Effector memory CD4-positive, alpha-beta T cell (primary cell): ENCODE measurements at regions not wholly inside any gene's neighbourhood (a gene's known extent, or its start where the extent isn't known, plus 50 kb on each side); places are given as distances from the start of the nearest gene placed in this dataset.

Experiments
- DNase-seq, 3 donors: peaks; one replicate each; pipeline ENCODE4 v3.0.0-alpha.2; 2020
- H3K27ac ChIP-seq: 2 replicates; pipeline ENCODE4 v1.7.0; 2013; ENCODE audit warnings: mild to moderate bottlenecking, low read length, moderate library complexity; ENCODE audit not compliant: insufficient read depth, poor library complexity, severe bottlenecking
- H3K27me3 ChIP-seq: replicated peaks from 2 replicates; pipeline ENCODE4 v1.7.0; 2013; ENCODE audit warnings: mild to moderate bottlenecking, low read length; ENCODE audit not compliant: insufficient read depth, control insufficient read depth, poor library complexity, severe bottlenecking
- H3K36me3 ChIP-seq: 2 replicates; pipeline ENCODE4 v1.7.0; 2013; ENCODE audit warnings: mild to moderate bottlenecking, low read length, moderate library complexity; ENCODE audit not compliant: control insufficient read depth, insufficient read depth
- H3K4me1 ChIP-seq: 2 replicates; pipeline ENCODE4 v1.7.0; 2013; ENCODE audit warnings: low read length, mild to moderate bottlenecking; ENCODE audit not compliant: control insufficient read depth, insufficient read depth, poor library complexity, severe bottlenecking
- H3K4me3 ChIP-seq: 2 replicates; pipeline ENCODE4 v1.7.0; 2013; ENCODE audit warnings: low read length, low read depth, mild to moderate bottlenecking; ENCODE audit not compliant: insufficient read depth, poor library complexity, severe bottlenecking
- H3K9me3 ChIP-seq: 2 replicates; pipeline ENCODE4 v1.7.0; 2013; ENCODE audit warnings: mild to moderate bottlenecking, low read length, moderate library complexity; ENCODE audit not compliant: control insufficient read depth

DNA sequence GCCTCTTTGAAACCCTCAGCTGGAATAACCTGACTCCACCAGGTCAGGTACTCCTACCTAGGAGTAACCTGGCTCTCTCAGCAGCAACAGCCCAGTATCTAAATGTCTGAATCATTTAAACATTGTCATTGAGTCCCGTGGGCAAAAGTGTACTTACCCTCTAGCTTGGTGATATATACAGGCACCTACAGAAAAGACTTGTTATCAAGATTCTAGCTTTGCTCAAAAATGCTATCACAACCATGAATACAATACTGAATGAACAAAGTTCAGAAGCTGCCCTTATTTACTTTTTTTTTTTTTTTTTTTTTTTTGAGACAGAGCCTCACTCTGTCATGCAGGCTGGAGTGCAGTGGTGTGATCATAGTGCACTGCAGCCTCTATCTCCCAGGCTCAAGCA lies 268.2 kb downstream of the ZNF608 start:
- Histone ChIP-seq H3K27me3 (no peaks in the 10 kb centered on the region), H3K4me1 (no peaks in the 10 kb centered on the region), H3K27ac (no peak overlapping the region), H3K36me3 (no peaks in the 10 kb centered on the region), H3K9me3 (no peaks in the 10 kb centered on the region), H3K4me3 (no peak overlapping the region)
- no peak for DNase-seq

DNA sequence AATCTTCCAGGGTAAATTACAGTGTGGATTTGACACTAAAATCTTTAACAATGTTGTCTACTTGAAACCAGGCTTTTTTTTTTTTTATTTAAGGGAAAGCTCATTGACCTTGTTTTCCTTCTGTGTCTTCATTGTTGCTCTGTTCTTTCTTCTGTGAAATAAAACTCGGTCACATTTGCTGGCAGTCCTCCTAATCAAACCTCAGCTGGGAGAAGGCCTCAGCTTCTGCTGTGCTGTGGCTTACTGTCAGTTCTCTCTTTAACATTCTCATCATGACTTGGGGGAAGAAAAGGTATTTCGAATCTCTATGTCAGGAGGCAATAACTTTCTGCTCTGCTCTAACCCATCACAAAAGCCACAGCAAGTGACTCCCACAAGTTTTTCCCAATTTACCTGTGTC lies 268.9 kb downstream of the ZNF608 start:
- Histone ChIP-seq H3K27ac (no peak overlapping the region), H3K36me3 (no peaks in the 10 kb centered on the region), H3K9me3 (no peaks in the 10 kb centered on the region), H3K4me3 (no peak overlapping the region), H3K27me3 (no peaks in the 10 kb centered on the region), H3K4me1 (no peaks in the 10 kb centered on the region)
- no peak for DNase-seq

- H3K27ac ChIP-seq = no peak overlapping the region
- no peak overlapping the region for H3K4me3 ChIP-seq
- H3K27me3 ChIP-seq = no peaks in the 10 kb centered on the region
- H3K4me1 ChIP-seq = no peaks in the 10 kb centered on the region
- H3K9me3 ChIP-seq = no peaks in the 10 kb centered on the region
- H3K36me3 ChIP-seq = no peaks in the 10 kb centered on the region
- DNase-seq = no peak
Observed at GRCh38 chr5:124477062-124477461, 269.4 kb downstream of the ZNF608 start.

DNA sequence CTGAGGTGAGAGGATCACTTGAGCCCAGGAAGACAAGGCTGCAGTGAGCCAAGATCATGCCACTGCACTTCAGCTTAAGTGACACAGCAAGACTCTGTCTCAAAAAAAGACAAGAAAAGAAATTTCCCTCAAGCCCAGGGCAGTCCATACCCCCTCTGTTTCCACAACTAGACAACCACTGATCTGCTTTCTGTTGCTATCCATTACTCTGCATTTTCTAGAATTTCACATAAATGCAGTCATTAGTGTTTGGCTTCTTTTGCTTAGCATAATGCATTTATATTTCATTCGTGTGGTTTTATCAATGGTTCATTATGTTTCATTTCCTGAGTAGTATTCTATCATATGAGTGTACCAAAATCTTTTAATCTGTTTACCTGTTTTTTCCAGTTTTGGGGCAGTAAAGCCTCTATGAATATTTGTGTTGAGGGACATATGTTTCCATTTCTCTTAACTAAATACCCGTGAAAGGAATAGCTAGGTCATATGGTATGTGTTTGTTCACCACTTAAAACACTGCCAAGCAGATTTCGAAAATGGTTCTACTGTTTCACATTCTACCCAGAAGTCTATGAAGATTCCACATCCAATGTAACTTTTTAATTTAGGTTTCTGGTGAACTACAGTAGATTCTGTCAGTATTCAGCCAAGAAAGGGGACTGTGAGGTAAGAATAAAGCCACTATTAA lies 271.8 kb downstream of the ZNF608 start:
- Histone ChIP-seq H3K4me1 (no peaks in the 10 kb centered on the region), H3K27ac (no peak overlapping the region), H3K9me3 (no peaks in the 10 kb centered on the region), H3K4me3 (no peak overlapping the region), H3K27me3 (no peaks in the 10 kb centered on the region), H3K36me3 (no peaks in the 10 kb centered on the region)
- DNase-seq = no peak

DNA sequence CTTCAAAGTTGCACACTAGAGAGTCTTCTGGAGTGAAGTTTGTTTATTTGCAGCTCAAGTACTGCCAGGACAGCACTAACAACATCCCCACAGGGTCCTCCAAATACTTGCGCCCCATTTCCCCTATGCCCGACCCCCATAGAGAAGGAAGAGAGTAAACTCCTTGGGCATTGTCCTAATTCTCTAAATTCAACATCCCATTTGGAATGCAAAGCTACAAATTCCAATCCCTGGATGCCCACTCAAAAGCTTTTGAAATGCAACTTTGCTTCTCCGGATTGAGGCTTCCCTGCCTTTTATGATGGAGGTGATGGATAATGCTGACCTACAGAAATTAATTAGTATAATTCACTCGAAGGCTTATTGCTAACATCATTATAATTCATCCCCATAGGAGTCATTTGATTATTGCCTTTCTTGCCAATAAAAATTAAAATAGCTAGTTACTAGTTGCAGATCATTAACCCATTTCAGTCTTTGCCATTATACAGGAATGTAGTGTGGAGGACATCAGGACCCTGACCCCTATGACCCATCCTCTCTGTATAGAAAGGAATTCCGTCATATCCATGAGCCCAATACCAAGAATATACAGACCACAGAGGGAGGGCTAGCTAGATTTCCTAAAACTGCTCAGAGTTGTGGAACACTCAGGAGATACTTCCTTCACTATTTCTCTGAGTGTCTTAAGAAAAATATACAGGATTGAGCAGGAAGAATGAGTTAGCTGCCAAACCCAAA lies 277.6 kb downstream of the ZNF608 start:
- Histone ChIP-seq H3K27ac (no peak overlapping the region), H3K4me3 (no peak overlapping the region), H3K27me3 (no peaks in the 10 kb centered on the region), H3K36me3 (no peaks in the 10 kb centered on the region), H3K4me1 (no peaks in the 10 kb centered on the region), H3K9me3 (no peaks in the 10 kb centered on the region)
- DNase-seq = no peak

- Histone ChIP-seq H3K27ac (no peak overlapping the region), H3K4me3 (no peak overlapping the region), H3K36me3 (no peaks in the 10 kb centered on the region), H3K4me1 (no peaks in the 10 kb centered on the region), H3K9me3 (no peaks in the 10 kb centered on the region), H3K27me3 (no peaks in the 10 kb centered on the region)
- no peak for DNase-seq
Observed at GRCh38 chr5:124467745-124468144, 278.7 kb downstream of the ZNF608 start.

DNA sequence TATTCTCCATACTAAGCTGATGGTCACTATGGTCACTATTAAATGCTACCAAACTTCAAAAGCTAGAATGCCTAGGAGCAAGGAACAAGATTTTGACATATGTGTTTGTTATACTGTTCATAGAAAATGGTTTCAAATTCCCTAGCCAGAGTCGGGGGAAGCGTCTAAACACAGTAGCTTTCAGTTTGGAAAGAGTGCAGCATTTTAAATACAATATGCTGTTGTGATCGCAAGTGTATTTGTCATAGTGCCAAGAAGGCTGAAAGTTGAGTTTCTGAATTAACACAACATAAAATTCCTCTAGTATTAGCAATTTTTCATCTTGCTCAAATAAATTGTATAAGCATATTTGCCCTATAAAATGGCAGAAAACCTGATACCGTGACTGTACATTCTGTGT lies 280.4 kb downstream of the ZNF608 start:
- no peak for DNase-seq
- Histone ChIP-seq H3K4me1 (no peaks in the 10 kb centered on the region), H3K4me3 (no peak overlapping the region), H3K36me3 (no peaks in the 10 kb centered on the region), H3K27ac (no peak overlapping the region), H3K9me3 (no peaks in the 10 kb centered on the region), H3K27me3 (no peaks in the 10 kb centered on the region)

GRCh38 chr5:124463851-124464250 lies 282.6 kb downstream of the ZNF608 start:
- H3K4me3 ChIP-seq = no peak overlapping the region
- H3K36me3 ChIP-seq = no peaks in the 10 kb centered on the region
- no peak for DNase-seq
- H3K9me3 ChIP-seq = no peaks in the 10 kb centered on the region
- no peak overlapping the region for H3K27ac ChIP-seq
- H3K4me1 ChIP-seq = no peaks in the 10 kb centered on the region
- H3K27me3 ChIP-seq = no peaks in the 10 kb centered on the region

DNA sequence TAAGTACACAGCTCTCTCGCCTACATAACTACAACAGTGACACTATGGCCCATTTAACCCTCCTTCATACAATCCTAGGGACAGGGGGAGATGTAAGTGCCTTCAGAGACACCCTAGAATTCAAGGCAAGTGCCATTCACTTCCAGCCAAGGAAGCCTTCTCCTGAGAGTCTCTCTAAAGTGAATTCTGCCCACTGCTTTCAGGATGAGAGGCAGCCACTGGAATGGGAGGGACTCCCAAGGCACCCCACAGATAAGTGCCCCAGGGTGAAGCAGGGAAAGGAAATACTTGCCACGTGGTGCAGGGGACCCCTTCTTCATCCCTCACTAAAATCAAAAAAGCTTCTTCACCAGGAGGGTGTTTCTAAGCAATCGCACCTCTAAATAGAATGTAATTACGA lies 283.7 kb downstream of the ZNF608 start:
- no peak overlapping the region for H3K27ac ChIP-seq
- no peaks in the 10 kb centered on the region for H3K36me3 ChIP-seq
- H3K4me1 ChIP-seq = no peaks in the 10 kb centered on the region
- no peaks in the 10 kb centered on the region for H3K27me3 ChIP-seq
- DNase-seq = no peak
- no peak overlapping the region for H3K4me3 ChIP-seq
- H3K9me3 ChIP-seq = no peaks in the 10 kb centered on the region

- H3K36me3 ChIP-seq = no peaks in the 10 kb centered on the region
- H3K27me3 ChIP-seq = no peaks in the 10 kb centered on the region
- H3K4me1 ChIP-seq = no peaks in the 10 kb centered on the region
- DNase-seq = no peak
- no peak overlapping the region for H3K27ac ChIP-seq
- no peaks in the 10 kb centered on the region for H3K9me3 ChIP-seq
- H3K4me3 ChIP-seq = no peak overlapping the region
Observed at GRCh38 chr5:124461941-124462340, 284.5 kb downstream of the ZNF608 start.
